HepG2 (cell line): ENCODE measurements at regions not wholly inside any gene's neighbourhood (a gene's known extent, or its start where the extent isn't known, plus 50 kb on each side); places are given as distances from the start of the nearest gene placed in this dataset.

Source experiments
- ATAD3A ChIP-seq: sonication (generic); formaldehyde crosslinking; IDR thresholded peaks from 2 replicates; pipeline ENCODE4 v1.4.0; 2020; ENCODE audit warnings: missing genetic modification reagents
- CHCHD3 ChIP-seq: sonication (generic); formaldehyde crosslinking; IDR thresholded peaks from 2 replicates; pipeline ENCODE4 v1.8.0; 2022; ENCODE audit warnings: mild to moderate bottlenecking, missing genetic modification reagents, moderate library complexity
- ELF1 ChIP-seq: sonication (generic); formaldehyde crosslinking; IDR thresholded peaks from 2 replicates; pipeline ENCODE4 v1.4.0; 2020; ENCODE audit warnings: missing genetic modification reagents
- ESRRA ChIP-seq: sonication (generic); formaldehyde crosslinking; IDR thresholded peaks from 2 replicates; pipeline ENCODE4 v1.5.1; 2020; ENCODE audit warnings: mild to moderate bottlenecking, low read depth, missing genetic modification reagents
- FOXA3 ChIP-seq: IDR thresholded peaks from 2 replicates; pipeline ENCODE4 v1.6.1; 2016; ENCODE audit warnings: missing genetic modification reagents, missing compliant biosample characterization
- FOXM1 ChIP-seq: sonication (generic); formaldehyde crosslinking; IDR thresholded peaks from 2 replicates; pipeline ENCODE4 v1.5.0; 2020; ENCODE audit warnings: missing genetic modification reagents
- GTF2F1 ChIP-seq: fragments of 150-350 bp; IDR thresholded peaks from 2 replicates; pipeline ENCODE4 v1.6.1; 2014; ENCODE audit warnings: low read length
- HIVEP1 ChIP-seq: sonication (generic); formaldehyde crosslinking; IDR thresholded peaks from 2 replicates; pipeline ENCODE4 v1.4.0; 2020; ENCODE audit warnings: mild to moderate bottlenecking, missing genetic modification reagents
- JDP2 ChIP-seq: sonication (generic); formaldehyde crosslinking; IDR thresholded peaks from 2 replicates; pipeline ENCODE4 v1.8.1; 2022; ENCODE audit warnings: missing genetic modification reagents, borderline replicate concordance
- JUN ChIP-seq: sonication (generic); formaldehyde crosslinking; IDR thresholded peaks from 2 replicates; pipeline ENCODE4 v1.4.0; 2020; ENCODE audit warnings: mild to moderate bottlenecking, missing genetic modification reagents
- KDM5B ChIP-seq: sonication (generic); formaldehyde crosslinking; IDR thresholded peaks from 2 replicates; pipeline ENCODE4 v1.4.0; 2020; ENCODE audit warnings: missing genetic modification reagents, mild to moderate bottlenecking, borderline replicate concordance
- KDM6A ChIP-seq: IDR thresholded peaks from 2 replicates; pipeline ENCODE4 v1.6.1; 2016; ENCODE audit warnings: low read depth
- NFKBIZ ChIP-seq: IDR thresholded peaks from 2 replicates; pipeline ENCODE4 v1.6.1; 2018; ENCODE audit warnings: missing genetic modification reagents, missing compliant biosample characterization
- RELA ChIP-seq: sonication (generic); formaldehyde crosslinking; IDR thresholded peaks from 2 replicates; pipeline ENCODE4 v1.4.0; 2020; ENCODE audit warnings: missing genetic modification reagents
- SMC3 ChIP-seq: IDR thresholded peaks from 2 replicates; pipeline ENCODE4 v1.6.1; 2011; ENCODE audit warnings: low read length, improper control_type of control experiment
- TBX3 ChIP-seq: fragments of 450-650 bp; IDR thresholded peaks from 2 replicates; pipeline ENCODE4 v1.6.1; 2017; ENCODE audit warnings: antibody characterized with exemption, mild to moderate bottlenecking, inconsistent platforms, borderline replicate concordance
- ZNF205 ChIP-seq: IDR thresholded peaks from 2 replicates; pipeline ENCODE4 v1.6.1; 2018; ENCODE audit warnings: missing biosample characterization, missing genetic modification reagents
- ZNF225 ChIP-seq: sonication (generic); formaldehyde crosslinking; IDR thresholded peaks from 2 replicates; pipeline ENCODE4 v1.4.0; 2020; ENCODE audit warnings: mild to moderate bottlenecking, missing genetic modification reagents
- ZNF282 ChIP-seq: fragments of 450-650 bp; IDR thresholded peaks from 2 replicates; pipeline ENCODE4 v1.6.1; 2018; ENCODE audit not compliant: partially characterized antibody
- ZNF317 ChIP-seq: sonication (generic); formaldehyde crosslinking; IDR thresholded peaks from 2 replicates; pipeline ENCODE4 v1.5.0; 2020; ENCODE audit warnings: mild to moderate bottlenecking, missing genetic modification reagents
- ZNF432 ChIP-seq: sonication (generic); formaldehyde crosslinking; IDR thresholded peaks from 2 replicates; pipeline ENCODE4 v1.5.0; 2020; ENCODE audit warnings: missing genetic modification reagents, mild to moderate bottlenecking, borderline replicate concordance
- ZNF564 ChIP-seq: sonication (generic); formaldehyde crosslinking; IDR thresholded peaks from 2 replicates; pipeline ENCODE4 v1.8.1; 2023; ENCODE audit warnings: mild to moderate bottlenecking, missing genetic modification reagents
- TF ChIP-seq, protein P1 (sequence below): sonication (generic); formaldehyde crosslinking; IDR thresholded peaks from 2 replicates; pipeline ENCODE4 v1.9.0; 2021; ENCODE audit warnings: missing genetic modification reagents, borderline replicate concordance
- TF ChIP-seq, protein P2 (sequence below): sonication (generic); formaldehyde crosslinking; IDR thresholded peaks from 2 replicates; pipeline ENCODE4 v1.5.1; 2020; ENCODE audit warnings: missing genetic modification reagents, mild to moderate bottlenecking, borderline replicate concordance
- TF ChIP-seq, protein P3 (sequence below): sonication (generic); formaldehyde crosslinking; IDR thresholded peaks from 2 replicates; pipeline ENCODE4 v1.4.0; 2020; ENCODE audit warnings: missing genetic modification reagents, borderline replicate concordance
- TF ChIP-seq, protein P4 (sequence below): sonication (generic); formaldehyde crosslinking; IDR thresholded peaks from 2 replicates; pipeline ENCODE4 v1.4.0; 2020; ENCODE audit warnings: missing genetic modification reagents, mild to moderate bottlenecking, borderline replicate concordance
- TF ChIP-seq, protein P5 (sequence below): IDR thresholded peaks from 2 replicates; pipeline ENCODE4 v1.6.1; 2016; ENCODE audit warnings: missing biosample characterization, missing genetic modification reagents, low read depth

DNA sequence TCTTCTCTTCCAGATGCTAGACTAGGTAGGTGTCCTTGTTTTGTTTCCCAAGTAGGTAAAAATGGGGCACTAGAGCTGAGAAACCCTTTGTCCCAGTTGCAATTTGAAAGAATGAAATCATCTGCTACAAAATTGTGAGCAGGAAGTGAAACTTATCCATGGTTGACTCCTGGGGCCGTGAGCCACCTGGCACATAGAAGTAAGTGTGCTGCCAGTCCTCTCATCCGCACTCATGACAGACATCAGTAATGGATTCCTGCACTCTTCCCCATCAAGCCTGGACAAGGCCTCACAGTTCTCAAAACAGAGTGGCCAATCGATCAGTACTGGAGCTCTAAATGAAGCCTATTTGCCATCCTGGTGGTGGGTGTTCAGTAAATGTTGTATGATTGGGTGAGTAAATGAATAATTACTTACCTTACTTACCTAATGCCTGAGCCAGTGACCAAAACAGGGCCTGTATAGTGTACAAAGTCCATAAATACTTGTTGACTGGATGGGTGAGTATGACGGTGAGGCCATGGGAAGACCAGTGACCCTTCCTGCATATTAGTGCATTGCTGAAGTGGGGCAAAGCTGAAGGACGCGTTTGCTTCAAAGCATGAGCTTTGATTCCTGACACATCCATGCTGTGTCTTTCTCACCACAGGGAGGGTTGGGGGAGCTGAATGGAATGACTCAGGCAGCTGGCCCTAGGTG, 68.9 kb upstream of the HEPHL1 start (continued):
- TF ChIP-seq, protein P1, sequence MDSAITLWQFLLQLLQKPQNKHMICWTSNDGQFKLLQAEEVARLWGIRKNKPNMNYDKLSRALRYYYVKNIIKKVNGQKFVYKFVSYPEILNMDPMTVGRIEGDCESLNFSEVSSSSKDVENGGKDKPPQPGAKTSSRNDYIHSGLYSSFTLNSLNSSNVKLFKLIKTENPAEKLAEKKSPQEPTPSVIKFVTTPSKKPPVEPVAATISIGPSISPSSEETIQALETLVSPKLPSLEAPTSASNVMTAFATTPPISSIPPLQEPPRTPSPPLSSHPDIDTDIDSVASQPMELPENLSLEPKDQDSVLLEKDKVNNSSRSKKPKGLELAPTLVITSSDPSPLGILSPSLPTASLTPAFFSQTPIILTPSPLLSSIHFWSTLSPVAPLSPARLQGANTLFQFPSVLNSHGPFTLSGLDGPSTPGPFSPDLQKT = no peak
- no peak for TF ChIP-seq ZNF205 (CRISPR knock-in tag)
- TF ChIP-seq, protein P2, sequence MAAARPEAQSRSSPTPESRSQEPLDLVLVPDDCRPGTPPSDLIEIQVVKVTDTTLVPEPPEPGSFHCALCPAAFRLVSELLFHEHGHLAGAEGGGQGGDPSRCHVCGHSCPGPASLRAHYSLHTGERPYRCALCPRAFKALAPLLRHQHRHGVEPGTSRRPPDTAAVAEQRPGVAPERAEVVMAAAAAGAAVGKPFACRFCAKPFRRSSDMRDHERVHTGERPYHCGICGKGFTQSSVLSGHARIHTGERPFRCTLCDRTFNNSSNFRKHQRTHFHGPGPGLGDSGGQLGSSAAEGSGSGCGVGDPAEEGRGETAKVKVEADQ = peak; percentile 66; the same call in 1 of the 2 replicates
- no peak for TF ChIP-seq JDP2 (CRISPR knock-in tag)
- no peak for TF ChIP-seq NFKBIZ (CRISPR knock-in tag)
- TF ChIP-seq ELF1 (CRISPR knock-in tag) = no peak
- TF ChIP-seq ESRRA (CRISPR knock-in tag) = no peak
- no peak for TF ChIP-seq ZNF564 (CRISPR knock-in tag)
- no peak for TF ChIP-seq RELA (CRISPR knock-in tag)
- peak; percentile 62; the same call in 1 of the 2 replicates for TF ChIP-seq KDM6A (CRISPR knock-in tag)
- TF ChIP-seq GTF2F1 = no peak
- no peak for TF ChIP-seq SMC3
- no peak for TF ChIP-seq JUN (CRISPR knock-in tag)
- TF ChIP-seq HIVEP1 (CRISPR knock-in tag) = no peak
- no peak for TF ChIP-seq ZNF432 (CRISPR knock-in tag)
- no peak for TF ChIP-seq ZNF282
- no peak for TF ChIP-seq KDM5B (CRISPR knock-in tag)
- TF ChIP-seq ATAD3A (CRISPR knock-in tag) = no peak
- TF ChIP-seq, protein P3, sequence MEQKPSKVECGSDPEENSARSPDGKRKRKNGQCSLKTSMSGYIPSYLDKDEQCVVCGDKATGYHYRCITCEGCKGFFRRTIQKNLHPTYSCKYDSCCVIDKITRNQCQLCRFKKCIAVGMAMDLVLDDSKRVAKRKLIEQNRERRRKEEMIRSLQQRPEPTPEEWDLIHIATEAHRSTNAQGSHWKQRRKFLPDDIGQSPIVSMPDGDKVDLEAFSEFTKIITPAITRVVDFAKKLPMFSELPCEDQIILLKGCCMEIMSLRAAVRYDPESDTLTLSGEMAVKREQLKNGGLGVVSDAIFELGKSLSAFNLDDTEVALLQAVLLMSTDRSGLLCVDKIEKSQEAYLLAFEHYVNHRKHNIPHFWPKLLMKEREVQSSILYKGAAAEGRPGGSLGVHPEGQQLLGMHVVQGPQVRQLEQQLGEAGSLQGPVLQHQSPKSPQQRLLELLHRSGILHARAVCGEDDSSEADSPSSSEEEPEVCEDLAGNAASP = no peak
- no peak for TF ChIP-seq ZNF225 (CRISPR knock-in tag)
- no peak for TF ChIP-seq ZNF317 (CRISPR knock-in tag)
- TF ChIP-seq, protein P4, sequence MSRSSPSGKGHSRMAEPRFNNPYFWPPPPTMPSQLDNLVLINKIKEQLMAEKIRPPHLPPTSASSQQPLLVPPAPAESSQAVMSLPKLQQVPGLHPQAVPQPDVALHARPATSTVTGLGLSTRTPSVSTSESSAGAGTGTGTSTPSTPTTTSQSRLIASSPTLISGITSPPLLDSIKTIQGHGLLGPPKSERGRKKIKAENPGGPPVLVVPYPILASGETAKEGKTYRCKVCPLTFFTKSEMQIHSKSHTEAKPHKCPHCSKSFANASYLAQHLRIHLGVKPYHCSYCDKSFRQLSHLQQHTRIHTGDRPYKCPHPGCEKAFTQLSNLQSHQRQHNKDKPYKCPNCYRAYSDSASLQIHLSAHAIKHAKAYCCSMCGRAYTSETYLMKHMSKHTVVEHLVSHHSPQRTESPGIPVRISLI (CRISPR knock-in tag) = no peak
- no peak for TF ChIP-seq CHCHD3 (CRISPR knock-in tag)
- TF ChIP-seq TBX3 = peak; percentile 82; the same call in 1 of the 2 replicates
- 0 out of 2 replicates have a peak, but pooled peaks have one; percentile 23 for TF ChIP-seq FOXA3 (CRISPR knock-in tag)
- no peak for TF ChIP-seq FOXM1 (CRISPR knock-in tag)
- TF ChIP-seq, protein P5, sequence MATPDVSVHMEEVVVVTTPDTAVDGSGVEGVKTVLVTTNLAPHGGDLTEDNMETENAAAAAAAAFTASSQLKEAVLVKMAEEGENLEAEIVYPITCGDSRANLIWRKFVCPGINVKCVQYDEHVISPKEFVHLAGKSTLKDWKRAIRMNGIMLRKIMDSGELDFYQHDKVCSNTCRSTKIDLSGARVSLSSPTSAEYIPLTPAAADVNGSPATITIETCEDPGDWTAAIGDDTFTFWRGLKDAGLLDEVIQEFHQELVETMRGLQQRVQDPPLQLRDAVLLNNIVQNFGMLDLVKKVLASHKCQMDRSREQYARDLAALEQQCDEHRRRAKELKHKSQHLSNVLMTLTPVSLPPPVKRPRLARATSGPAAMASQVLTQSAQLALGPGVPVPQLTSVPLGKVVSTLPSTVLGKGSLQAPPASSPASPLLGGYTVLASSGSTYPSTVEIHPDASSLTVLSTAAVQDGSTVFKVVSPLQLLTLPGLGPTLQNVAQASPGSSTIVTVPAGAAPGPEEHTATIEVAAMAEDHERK = no peak
